Neural progenitor cell (in vitro differentiated cells): ENCODE measurements at regions not wholly inside any gene's neighbourhood (a gene's known extent, or its start where the extent isn't known, plus 50 kb on each side); places are given as distances from the start of the nearest gene placed in this dataset.
A peak's percentile ranks its signal among the peaks of the same experiment; 100 is the strongest.

Experiments used
- DNase-seq: peaks from one replicate; pipeline ENCODE4 v3.0.0-alpha.2; 2016; ENCODE audit warnings: low spot score
- H2AFZ ChIP-seq: fragments of 200-600 bp; sonication (generic); replicated peaks from 2 replicates; pipeline ENCODE4 v1.6.1; 2016; ENCODE audit warnings: antibody characterized with exemption
- H3F3A ChIP-seq: fragments of 200-600 bp; sonication (generic); 2 replicates; pipeline ENCODE4 v1.6.1; 2016; ENCODE audit warnings: antibody characterized with exemption, low read depth
- H3K27ac ChIP-seq: fragments of 200-600 bp; sonication (generic); 2 replicates; pipeline ENCODE4 v1.5.1; 2016; ENCODE audit warnings: mild to moderate bottlenecking
- H3K27me3 ChIP-seq: fragments of 200-600 bp; sonication (generic); 2 replicates; pipeline ENCODE4 v1.6.1; 2016; ENCODE audit warnings: mild to moderate bottlenecking, moderate library complexity
- H3K36me3 ChIP-seq: fragments of 200-600 bp; sonication (generic); 2 replicates; pipeline ENCODE4 v1.5.1; 2016
- H3K4me1 ChIP-seq: fragments of 200-600 bp; sonication (generic); 2 replicates; pipeline ENCODE4 v1.6.1; 2016; ENCODE audit warnings: mixed run types
- H3K4me2 ChIP-seq: fragments of 200-600 bp; sonication (generic); 2 replicates; pipeline ENCODE4 v1.6.1; 2016
- H3K4me3 ChIP-seq: fragments of 200-600 bp; sonication (generic); 2 replicates; pipeline ENCODE4 v1.5.1; 2016
- H3K79me2 ChIP-seq: fragments of 200-600 bp; sonication (generic); 2 replicates; pipeline ENCODE4 v1.6.1; 2016; ENCODE audit warnings: low read depth
- H3K9ac ChIP-seq: fragments of 200-600 bp; sonication (generic); 2 replicates; pipeline ENCODE4 v1.6.1; 2016
- H3K9me3 ChIP-seq: fragments of 200-600 bp; sonication (generic); 2 replicates; pipeline ENCODE4 v1.5.1; 2016; ENCODE audit warnings: low read depth
- H4K20me1 ChIP-seq: fragments of 200-600 bp; sonication (generic); 2 replicates; pipeline ENCODE4 v1.6.1; 2016; ENCODE audit warnings: low read depth
- H3K27ac Mint-ChIP-seq: 3 replicates; pipeline ENCODE4 v1.8.0; 2021; ENCODE audit warnings: mixed read lengths
- H3K27me3 Mint-ChIP-seq: 2 replicates; pipeline ENCODE4 v1.8.0; 2022; ENCODE audit warnings: low read depth, mild to moderate bottlenecking, inconsistent platforms, moderate library complexity, mixed read lengths; ENCODE audit not compliant: insufficient read depth
- H3K36me3 Mint-ChIP-seq: 3 replicates; pipeline ENCODE4 v1.8.0; 2021; ENCODE audit warnings: mixed read lengths
- H3K4me1 Mint-ChIP-seq: 3 replicates; pipeline ENCODE4 v1.8.0; 2021; ENCODE audit warnings: mixed read lengths
- H3K4me3 Mint-ChIP-seq: 3 replicates; pipeline ENCODE4 v1.8.0; 2021; ENCODE audit warnings: mild to moderate bottlenecking, moderate library complexity, mixed read lengths
- H3K9me3 Mint-ChIP-seq: 3 replicates; pipeline ENCODE4 v1.8.0; 2020; ENCODE audit warnings: mixed read lengths
- EZH2 ChIP-seq: fragments of 200-600 bp; sonication (generic); IDR thresholded peaks from 2 replicates; pipeline ENCODE4 v1.6.1; 2017; ENCODE audit warnings: antibody characterized with exemption, mild to moderate bottlenecking, moderate library complexity
- EZH2phosphoT487 ChIP-seq: fragments of 200-600 bp; sonication (generic); IDR thresholded peaks from 2 replicates; pipeline ENCODE4 v1.6.1; 2017; ENCODE audit warnings: antibody characterized with exemption
- TF ChIP-seq, protein P1 (sequence below): fragments of 200-600 bp; sonication (generic); IDR thresholded peaks from 2 replicates; pipeline ENCODE4 v1.5.1; 2017; ENCODE audit warnings: antibody characterized with exemption, mild to moderate bottlenecking

DNA sequence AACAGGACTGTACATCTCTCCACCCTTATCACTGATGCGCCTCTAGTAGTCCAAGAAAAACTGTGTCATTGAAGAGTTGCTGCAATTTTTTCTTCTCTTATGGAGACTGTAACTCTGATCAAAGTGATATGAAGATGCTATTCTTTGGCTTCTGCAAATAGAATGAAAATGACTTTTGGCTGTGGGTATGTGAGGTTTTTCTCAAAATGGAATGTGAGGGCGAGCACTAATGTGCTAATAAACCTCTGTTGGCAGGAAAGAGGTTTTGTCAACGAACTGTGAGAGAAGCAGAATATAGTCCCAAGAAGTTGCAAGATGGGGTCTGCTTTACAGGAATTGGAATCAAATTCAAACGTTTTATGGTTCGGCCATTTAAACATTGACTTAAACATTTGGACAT is 252.0 kb upstream of the GAS1 start:
- H3K27me3 ChIP-seq: no peaks in the 10 kb centered on the region
- H3K36me3 ChIP-seq: no peaks in the 10 kb centered on the region
- TF ChIP-seq, protein P1, sequence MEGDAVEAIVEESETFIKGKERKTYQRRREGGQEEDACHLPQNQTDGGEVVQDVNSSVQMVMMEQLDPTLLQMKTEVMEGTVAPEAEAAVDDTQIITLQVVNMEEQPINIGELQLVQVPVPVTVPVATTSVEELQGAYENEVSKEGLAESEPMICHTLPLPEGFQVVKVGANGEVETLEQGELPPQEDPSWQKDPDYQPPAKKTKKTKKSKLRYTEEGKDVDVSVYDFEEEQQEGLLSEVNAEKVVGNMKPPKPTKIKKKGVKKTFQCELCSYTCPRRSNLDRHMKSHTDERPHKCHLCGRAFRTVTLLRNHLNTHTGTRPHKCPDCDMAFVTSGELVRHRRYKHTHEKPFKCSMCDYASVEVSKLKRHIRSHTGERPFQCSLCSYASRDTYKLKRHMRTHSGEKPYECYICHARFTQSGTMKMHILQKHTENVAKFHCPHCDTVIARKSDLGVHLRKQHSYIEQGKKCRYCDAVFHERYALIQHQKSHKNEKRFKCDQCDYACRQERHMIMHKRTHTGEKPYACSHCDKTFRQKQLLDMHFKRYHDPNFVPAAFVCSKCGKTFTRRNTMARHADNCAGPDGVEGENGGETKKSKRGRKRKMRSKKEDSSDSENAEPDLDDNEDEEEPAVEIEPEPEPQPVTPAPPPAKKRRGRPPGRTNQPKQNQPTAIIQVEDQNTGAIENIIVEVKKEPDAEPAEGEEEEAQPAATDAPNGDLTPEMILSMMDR: no peak
- TF ChIP-seq EZH2phosphoT487 (no peak), EZH2 (no peak)
- H3K36me3 Mint-ChIP-seq: no peaks in the 10 kb centered on the region
- H3F3A ChIP-seq: no peaks in the 10 kb centered on the region
- H3K9me3 Mint-ChIP-seq: peaks cover 3% of the 10 kb centered on the region
- H3K27ac Mint-ChIP-seq: no peak overlapping the region
- no peaks in the 10 kb centered on the region for H3K79me2 ChIP-seq
- no peak overlapping the region for H2AFZ ChIP-seq
- H3K4me3 Mint-ChIP-seq: no peak overlapping the region
- no peaks in the 10 kb centered on the region for H4K20me1 ChIP-seq
- H3K4me1 Mint-ChIP-seq: peaks cover 21% of the 10 kb centered on the region
- H3K9ac ChIP-seq: no peak overlapping the region
- H3K4me1 ChIP-seq: peaks cover 10% of the 10 kb centered on the region
- H3K4me2 ChIP-seq: no peak overlapping the region
- no peak overlapping the region for H3K27ac ChIP-seq
- H3K4me3 ChIP-seq: no peak overlapping the region
- no peaks in the 10 kb centered on the region for H3K9me3 ChIP-seq
- H3K27me3 Mint-ChIP-seq: no peaks in the 10 kb centered on the region
- DNase-seq: no peak

DNA sequence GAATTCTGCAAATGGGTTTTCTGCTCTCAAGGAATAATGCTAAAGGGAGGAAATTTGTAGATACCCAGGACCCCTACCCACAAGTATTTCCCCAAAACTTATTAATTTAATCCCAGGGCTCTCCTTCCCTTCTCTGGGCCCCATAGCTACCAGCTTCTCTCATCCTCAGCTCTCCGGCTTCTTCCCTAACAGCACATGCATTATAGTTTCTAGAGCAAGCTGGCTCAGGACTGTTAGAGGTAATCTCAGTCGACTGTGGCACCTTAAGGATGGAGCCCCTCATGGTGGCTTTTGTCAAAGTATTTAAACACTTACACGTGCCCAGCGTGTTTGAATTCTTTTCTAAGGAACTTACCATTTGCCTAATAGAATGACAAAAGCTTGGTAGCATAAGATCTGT is 252.5 kb upstream of the GAS1 start:
- Mint-ChIP-seq H3K4me1 (peaks cover 16% of the 10 kb centered on the region), H3K27me3 (no peaks in the 10 kb centered on the region), H3K27ac (no peak overlapping the region), H3K4me3 (no peak overlapping the region), H3K36me3 (no peaks in the 10 kb centered on the region), H3K9me3 (peaks cover 3% of the 10 kb centered on the region)
- Histone ChIP-seq H3K27me3 (no peaks in the 10 kb centered on the region), H3K4me2 (peak overlapping the region; percentile 43), H3K9ac (no peak overlapping the region), H4K20me1 (no peaks in the 10 kb centered on the region), H2AFZ (no peak overlapping the region), H3K36me3 (no peaks in the 10 kb centered on the region), H3K4me3 (no peak overlapping the region), H3K27ac (no peak overlapping the region), H3F3A (no peaks in the 10 kb centered on the region), H3K4me1 (peaks cover 10% of the 10 kb centered on the region), H3K79me2 (no peaks in the 10 kb centered on the region), H3K9me3 (no peaks in the 10 kb centered on the region)
- TF ChIP-seq, protein P1: no peak
- no peak for TF ChIP-seq EZH2phosphoT487
- no peak for TF ChIP-seq EZH2
- no peak for DNase-seq

DNA sequence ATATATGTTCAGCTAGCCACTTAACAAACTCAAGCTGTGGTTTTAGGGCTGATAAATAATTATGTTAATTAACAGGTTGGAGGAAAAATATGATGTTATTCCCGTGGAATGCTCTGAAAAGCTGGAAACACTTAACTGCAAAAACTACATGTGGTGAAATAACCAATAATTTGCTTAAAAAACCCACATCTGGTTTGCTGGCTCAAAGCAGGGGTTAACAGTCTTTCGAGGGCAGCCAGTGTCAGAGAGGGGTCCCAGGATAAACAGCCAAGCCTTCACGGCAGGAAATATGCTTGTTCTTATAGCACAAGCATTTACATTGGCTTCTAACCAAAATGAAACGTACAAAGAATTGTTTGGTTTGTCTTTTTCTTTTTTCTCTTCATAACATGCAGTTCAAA is 254.0 kb upstream of the GAS1 start:
- H3K4me1 Mint-ChIP-seq: peaks cover 11% of the 10 kb centered on the region
- H3K27me3 Mint-ChIP-seq: no peaks in the 10 kb centered on the region
- Histone ChIP-seq H3K27ac (no peak overlapping the region), H4K20me1 (no peaks in the 10 kb centered on the region), H3K9ac (no peak overlapping the region), H3K4me3 (no peak overlapping the region), H3K79me2 (no peaks in the 10 kb centered on the region), H3K9me3 (no peaks in the 10 kb centered on the region), H3K36me3 (no peaks in the 10 kb centered on the region), H3K4me2 (no peak overlapping the region), H3K27me3 (no peaks in the 10 kb centered on the region), H3K4me1 (peaks cover 10% of the 10 kb centered on the region), H2AFZ (no peak overlapping the region), H3F3A (no peaks in the 10 kb centered on the region)
- no peak overlapping the region for H3K4me3 Mint-ChIP-seq
- H3K27ac Mint-ChIP-seq: no peak overlapping the region
- H3K36me3 Mint-ChIP-seq: no peaks in the 10 kb centered on the region
- no peak for DNase-seq
- TF ChIP-seq, protein P1: no peak
- TF ChIP-seq EZH2phosphoT487 (no peak), EZH2 (no peak)
- peaks cover 3% of the 10 kb centered on the region for H3K9me3 Mint-ChIP-seq
